Testis (tissue), 2 donors: ENCODE measurements at regions not wholly inside any gene's neighbourhood (a gene's known extent, or its start where the extent isn't known, plus 50 kb on each side); places are given as distances from the start of the nearest gene placed in this dataset.

Source experiments
- DNase-seq: peaks from one replicate; pipeline ENCODE4 v3.0.0-alpha.2; 2019
- H3K27ac ChIP-seq, 2 donors: fragments of 200-600 bp; sonication (generic); one replicate each; pipeline ENCODE4 v1.5.1; 2019
- H3K27me3 ChIP-seq: fragments of 200-600 bp; sonication (generic); one replicate; pipeline ENCODE4 v1.5.1; 2019
- H3K36me3 ChIP-seq: fragments of 200-600 bp; sonication (generic); one replicate; pipeline ENCODE4 v1.5.1; 2017; ENCODE audit warnings: low read depth; ENCODE audit errors: missing control alignments
- H3K4me1 ChIP-seq: fragments of 200-600 bp; sonication (generic); one replicate; pipeline ENCODE4 v1.5.1; 2019
- H3K4me3 ChIP-seq, 2 donors: fragments of 200-600 bp; sonication (generic); one replicate each; pipeline ENCODE4 v1.5.1; 2017 to 2019
- H3K9me3 ChIP-seq: fragments of 200-600 bp; sonication (generic); one replicate; pipeline ENCODE4 v1.5.1; 2017
- POLR2A ChIP-seq: fragments of 450-650 bp; IDR thresholded peaks from one replicate; pipeline ENCODE4 v1.6.1; 2017; ENCODE audit warnings: antibody characterized with exemption, mild to moderate bottlenecking, moderate library complexity
- WGBS, 2 donors: methylation state at CpG; one replicate each; pipeline ENCODE4 v1.1.5; 2018; 5-methylcytosine and 5-hydroxymethylcytosine counted together
- intact Hi-C: fragments of 100-400 bp; cut with DNase I; formaldehyde crosslinking; loops from one replicate; pipeline ENCODE4 v1.15.1; 2023; ENCODE audit warnings: low total_unique reads
- TF ChIP-seq, protein P1 (sequence below), 3 experiments: fragments of 450-650 bp in 2 of 3; fragments of 200-600 bp in 1 of 3; sonication (generic) in 1 of 3; IDR thresholded peaks; one replicate each; pipeline ENCODE4 v1.5.1; 2016 to 2019; ENCODE audit warnings: antibody characterized with exemption in 3 of 3, mild to moderate bottlenecking in 2 of 3, moderate library complexity in 1 of 3

DNA sequence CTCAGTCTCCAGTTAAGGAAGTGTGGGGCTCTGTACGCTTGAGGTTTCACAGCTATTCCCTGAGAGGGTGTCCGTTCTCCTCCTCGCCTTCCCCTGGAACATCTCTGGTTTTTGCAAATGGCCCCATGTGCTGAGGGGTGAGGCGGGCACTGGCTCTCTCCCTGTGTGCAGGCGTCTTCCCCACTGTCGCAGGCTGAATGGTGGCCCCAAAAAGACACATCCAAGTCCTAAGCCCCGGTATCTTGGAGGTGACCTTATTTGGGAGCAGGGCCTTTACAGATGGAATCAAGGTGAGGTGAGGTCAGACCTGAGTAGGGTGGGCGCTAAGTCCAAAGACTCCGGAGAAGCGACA is 98.0 kb upstream of the TMPRSS2 start:
- H3K36me3 ChIP-seq, result no peaks in the 10 kb centered on the region
- DNase-seq, result no peak
- no peaks in the 10 kb centered on the region for H3K27me3 ChIP-seq
- peaks cover 12% of the 10 kb centered on the region for H3K4me1 ChIP-seq
- no peaks in the 10 kb centered on the region for H3K9me3 ChIP-seq
- intact Hi-C loops, result no loop called here
- 94 to 98% methylated on average over 10 of the region's 10 CpGs for WGBS, 2 donors
- H3K27ac ChIP-seq, result no peak overlapping the region
- no peak overlapping the region for H3K4me3 ChIP-seq
- TF ChIP-seq, protein P1, sequence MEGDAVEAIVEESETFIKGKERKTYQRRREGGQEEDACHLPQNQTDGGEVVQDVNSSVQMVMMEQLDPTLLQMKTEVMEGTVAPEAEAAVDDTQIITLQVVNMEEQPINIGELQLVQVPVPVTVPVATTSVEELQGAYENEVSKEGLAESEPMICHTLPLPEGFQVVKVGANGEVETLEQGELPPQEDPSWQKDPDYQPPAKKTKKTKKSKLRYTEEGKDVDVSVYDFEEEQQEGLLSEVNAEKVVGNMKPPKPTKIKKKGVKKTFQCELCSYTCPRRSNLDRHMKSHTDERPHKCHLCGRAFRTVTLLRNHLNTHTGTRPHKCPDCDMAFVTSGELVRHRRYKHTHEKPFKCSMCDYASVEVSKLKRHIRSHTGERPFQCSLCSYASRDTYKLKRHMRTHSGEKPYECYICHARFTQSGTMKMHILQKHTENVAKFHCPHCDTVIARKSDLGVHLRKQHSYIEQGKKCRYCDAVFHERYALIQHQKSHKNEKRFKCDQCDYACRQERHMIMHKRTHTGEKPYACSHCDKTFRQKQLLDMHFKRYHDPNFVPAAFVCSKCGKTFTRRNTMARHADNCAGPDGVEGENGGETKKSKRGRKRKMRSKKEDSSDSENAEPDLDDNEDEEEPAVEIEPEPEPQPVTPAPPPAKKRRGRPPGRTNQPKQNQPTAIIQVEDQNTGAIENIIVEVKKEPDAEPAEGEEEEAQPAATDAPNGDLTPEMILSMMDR (IDR thresholded peaks at IDR 0.05), result no peak
- TF ChIP-seq POLR2A, result no peak

- H3K27ac ChIP-seq, result no peak overlapping the region
- intact Hi-C loops, result no loop called here
- no peak overlapping the region for H3K4me3 ChIP-seq
- no peaks in the 10 kb centered on the region for H3K36me3 ChIP-seq
- TF ChIP-seq, protein P1 (IDR thresholded peaks at IDR 0.05), result no peak
- TF ChIP-seq POLR2A, result no peak
- 80 to 83% methylated on average over 12 to 20 of the region's 20 CpGs for WGBS, 2 donors
- H3K9me3 ChIP-seq, result no peaks in the 10 kb centered on the region
- no peaks in the 10 kb centered on the region for H3K27me3 ChIP-seq
- DNase-seq, result no peak
- peaks cover 12% of the 10 kb centered on the region for H3K4me1 ChIP-seq
These were observed 97.4 kb upstream of the TMPRSS2 start for GRCh38 chr21:41605178-41605933.

DNA sequence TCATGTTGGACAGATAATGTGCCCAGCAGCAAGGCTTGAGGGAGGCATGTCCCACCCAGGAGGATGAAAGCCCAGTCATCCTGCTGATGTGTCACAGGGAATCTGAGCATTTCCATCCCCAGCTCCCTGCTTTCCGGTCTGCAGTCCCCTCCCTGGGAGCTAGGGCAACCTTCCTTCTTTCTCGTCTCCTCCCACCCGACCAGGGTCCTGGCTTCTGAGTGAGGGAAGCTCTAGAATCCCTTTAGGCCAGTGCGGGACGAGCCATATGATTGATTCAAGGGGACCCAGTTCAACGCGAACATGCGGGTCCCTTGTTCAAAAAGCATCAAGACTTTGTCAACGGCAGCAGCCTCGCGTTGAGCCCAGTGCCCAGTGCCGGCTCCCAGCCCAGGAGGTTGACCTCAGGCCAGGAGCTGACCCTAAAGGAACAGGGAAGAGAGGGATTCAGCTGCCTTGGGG is 96.7 kb upstream of the TMPRSS2 start:
- intact Hi-C loops, result no loop called here

DNA sequence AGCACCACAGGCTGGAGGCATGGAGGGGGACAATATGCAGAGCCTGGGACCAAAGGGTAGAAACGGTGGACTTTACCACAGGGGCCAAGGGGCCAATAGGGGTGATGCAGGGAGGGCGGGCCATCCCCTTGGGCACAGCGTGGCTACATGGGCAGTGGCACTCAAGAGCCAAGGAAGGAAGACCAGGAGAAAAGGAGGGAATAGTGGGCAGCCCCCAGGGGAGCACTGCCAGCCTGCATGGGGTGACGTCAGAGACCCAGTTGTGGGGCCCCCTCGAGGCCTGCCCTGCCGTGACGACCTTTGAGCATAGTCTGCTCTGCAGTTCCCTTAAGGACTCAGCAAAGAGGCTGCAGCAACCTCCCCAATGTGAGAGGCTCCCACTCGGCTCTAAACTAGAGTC is 95.5 kb upstream of the TMPRSS2 start:
- Histone ChIP-seq H3K4me3 (no peak overlapping the region), H3K36me3 (no peaks in the 10 kb centered on the region), H3K27me3 (no peaks in the 10 kb centered on the region), H3K9me3 (no peaks in the 10 kb centered on the region), H3K27ac (no peak overlapping the region), H3K4me1 (peaks cover 12% of the 10 kb centered on the region)
- 79 to 82% methylated on average over 8 of the region's 8 CpGs for WGBS, 2 donors
- DNase-seq, result no peak
- TF ChIP-seq, protein P1 (IDR thresholded peaks at IDR 0.05), result no peak
- TF ChIP-seq POLR2A, result no peak
- intact Hi-C loops, result no loop called here

More for the DNA sequence above, 96.7 kb upstream of the TMPRSS2 start:
- Histone ChIP-seq H3K4me1 (peaks cover 12% of the 10 kb centered on the region), H3K36me3 (no peaks in the 10 kb centered on the region), H3K4me3 (no peak overlapping the region), H3K27ac (no peak overlapping the region), H3K27me3 (no peaks in the 10 kb centered on the region), H3K9me3 (no peaks in the 10 kb centered on the region)
- no peak for DNase-seq
- TF ChIP-seq, protein P1 (IDR thresholded peaks at IDR 0.05), result no peak
- no peak for TF ChIP-seq POLR2A
- WGBS, 2 donors, result 84 to 85% methylated on average over 12 of the region's 12 CpGs

DNA sequence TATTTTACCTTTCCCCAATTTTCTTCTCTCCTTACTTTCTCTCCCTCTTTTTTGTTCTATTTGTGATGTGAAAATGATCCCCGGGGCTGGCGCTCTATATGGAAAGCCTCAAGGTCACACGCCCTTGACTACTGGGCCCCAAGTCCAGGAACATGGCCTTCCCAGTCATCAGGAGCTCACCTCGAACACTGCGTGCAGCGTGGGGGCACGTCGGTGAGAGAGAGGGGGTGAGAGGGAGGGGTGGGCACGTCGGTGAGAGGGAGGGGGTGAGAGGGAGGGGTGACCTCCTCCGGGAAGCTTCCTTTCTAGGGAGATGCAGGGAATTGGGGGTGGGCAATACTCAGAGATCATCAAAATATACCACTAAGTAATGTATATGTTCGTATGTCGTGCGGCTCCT is 94.6 kb upstream of the TMPRSS2 start:
- Histone ChIP-seq H3K4me1 (peaks cover 12% of the 10 kb centered on the region), H3K4me3 (no peak overlapping the region), H3K9me3 (no peaks in the 10 kb centered on the region), H3K27me3 (no peaks in the 10 kb centered on the region), H3K36me3 (no peaks in the 10 kb centered on the region), H3K27ac (no peak overlapping the region)
- TF ChIP-seq, protein P1 (IDR thresholded peaks at IDR 0.05), result no peak
- TF ChIP-seq POLR2A, result no peak
- intact Hi-C loops, result no loop called here
- DNase-seq, result no peak
- WGBS, 2 donors, result 41 to 65% methylated on average over 14 of the region's 14 CpGs
